ENCODE measurements at regions not wholly inside any gene's neighbourhood (a gene's known extent, or its start where the extent isn't known, plus 50 kb on each side); places are given as distances from the start of the nearest gene placed in this dataset.

GRCh38 chr10:44807451-44807850 is 103.7 kb upstream of the TMEM72 start:
- Histone ChIP-seq H3K9me2 (ENCODE audit: insufficient read depth) (no peaks in the 10 kb centered on the region), H3K27ac (no peak overlapping the region), H3K79me2 (ENCODE audit: low read depth) (no peaks in the 10 kb centered on the region), H4K20me1 (ENCODE audit: insufficient read depth) (no peaks in the 10 kb centered on the region), H2AFZ (no peak overlapping the region), H3K9me3 (ENCODE audit: insufficient read depth, low read depth) (no peaks in the 10 kb centered on the region), H3K4me3 (no peak overlapping the region), H3F3A (ENCODE audit: insufficient read depth, low read depth) (no peaks in the 10 kb centered on the region), H3K27me3 (ENCODE audit: insufficient read depth, low read depth) (0 out of 2 replicates have a peak, but pooled peaks cover 18% of the 10 kb centered on the region), H3K4me2 (no peak overlapping the region), H3K4me1 (replicated peaks; ENCODE audit: insufficient read depth) (no peaks in the 10 kb centered on the region), H3K36me3 (ENCODE audit: low read depth) (no peaks in the 10 kb centered on the region)
- intact Hi-C loops (cut with micrococcal nuclease; ENCODE audit: unreplicated experiment): no loop called here
- TF ChIP-seq CTCF (conservative IDR thresholded peaks at IDR 0.05) (no peak), EZH2 (IDR thresholded peaks at IDR 0.05; ENCODE audit: low read depth) (no peak)
- no peak for DNase-seq
- ChIA-PET CTCF (no interaction called here), POLR2A (ENCODE audit: unreplicated experiment) (no interaction called here)
- BruUV-seq (replicated peaks): no TSS peak

- no peaks in the 10 kb centered on the region for H3K36me3 ChIP-seq (ENCODE audit: low read depth)
- no peaks in the 10 kb centered on the region for H3K9me2 ChIP-seq (ENCODE audit: insufficient read depth)
- H3K4me3 ChIP-seq: no peak overlapping the region
- no peak for DNase-seq
- no peaks in the 10 kb centered on the region for H3K79me2 ChIP-seq (ENCODE audit: low read depth)
- 0 out of 2 replicates have a peak, but pooled peaks cover 13% of the 10 kb centered on the region for H3K27me3 ChIP-seq (ENCODE audit: insufficient read depth, low read depth)
- no peaks in the 10 kb centered on the region for H3K4me1 ChIP-seq (replicated peaks; ENCODE audit: insufficient read depth)
- intact Hi-C loops (cut with micrococcal nuclease; ENCODE audit: unreplicated experiment): no loop called here
- no peaks in the 10 kb centered on the region for H4K20me1 ChIP-seq (ENCODE audit: insufficient read depth)
- no peak overlapping the region for H3K4me2 ChIP-seq
- CTCF ChIA-PET: no interaction called here
- POLR2A ChIA-PET (ENCODE audit: unreplicated experiment): no interaction called here
- no TSS peak for BruUV-seq (replicated peaks)
- no peak overlapping the region for H3K27ac ChIP-seq
- no peaks in the 10 kb centered on the region for H3K9me3 ChIP-seq (ENCODE audit: insufficient read depth, low read depth)
- no peak overlapping the region for H2AFZ ChIP-seq
- H3F3A ChIP-seq (ENCODE audit: insufficient read depth, low read depth): no peaks in the 10 kb centered on the region
- TF ChIP-seq EZH2 (IDR thresholded peaks at IDR 0.05; ENCODE audit: low read depth) (no peak), CTCF (conservative IDR thresholded peaks at IDR 0.05) (no peak)
Measured at GRCh38 chr10:44809647-44810046, 101.5 kb upstream of the TMEM72 start.

GRCh38 chr10:44811072-44811471 is 100.1 kb upstream of the TMEM72 start:
- no peaks in the 10 kb centered on the region for H3K79me2 ChIP-seq (ENCODE audit: low read depth)
- H3K27me3 ChIP-seq (ENCODE audit: insufficient read depth, low read depth): peaks cover 15% of the 10 kb centered on the region; the same call in 1 of the 2 replicates
- H3K4me1 ChIP-seq (replicated peaks; ENCODE audit: insufficient read depth): no peaks in the 10 kb centered on the region
- no peak for TF ChIP-seq EZH2 (IDR thresholded peaks at IDR 0.05; ENCODE audit: low read depth)
- no peak for TF ChIP-seq CTCF (conservative IDR thresholded peaks at IDR 0.05)
- no peak overlapping the region for H3K4me3 ChIP-seq
- no peaks in the 10 kb centered on the region for H4K20me1 ChIP-seq (ENCODE audit: insufficient read depth)
- H3K36me3 ChIP-seq (ENCODE audit: low read depth): no peaks in the 10 kb centered on the region
- CTCF ChIA-PET: interaction anchor here (0.6 kb wide), 1 partner anchor 501 kb away, joined by 3 read pairs; no protein-coding TSS in a partner anchor
- H3K27ac ChIP-seq: no peak overlapping the region
- no peaks in the 10 kb centered on the region for H3K9me3 ChIP-seq (ENCODE audit: insufficient read depth, low read depth)
- H3K4me2 ChIP-seq: no peak overlapping the region
- intact Hi-C loops (cut with micrococcal nuclease; ENCODE audit: unreplicated experiment): no loop called here
- no peaks in the 10 kb centered on the region for H3F3A ChIP-seq (ENCODE audit: insufficient read depth, low read depth)
- BruUV-seq (replicated peaks): no TSS peak
- no peaks in the 10 kb centered on the region for H3K9me2 ChIP-seq (ENCODE audit: insufficient read depth)
- H2AFZ ChIP-seq: no peak overlapping the region
- POLR2A ChIA-PET (ENCODE audit: unreplicated experiment): no interaction called here
- DNase-seq: no peak

All from PC-9 (cell line).